ENCODE measurements at regions not wholly inside any gene's neighbourhood (a gene's known extent, or its start where the extent isn't known, plus 50 kb on each side); places are given as distances from the start of the nearest gene placed in this dataset.
"Not testable (repeated sequence)": the region's sequence is repeated elsewhere in the genome, so short reads cannot be mapped to it uniquely, and the experiment has no call there.

GRCh38 chr1:234773936-234774677 is 164.1 kb upstream of the IRF2BP2 start:
- no peak for DNase-seq

- peak; percentile 93 to 99 (median 94) for DNase-seq
Measured at GRCh38 chr1:234772345-234773147, 162.6 kb upstream of the IRF2BP2 start.

GRCh38 chr1:234771642-234772344 is 161.8 kb upstream of the IRF2BP2 start:
- DNase-seq = peak in 3 of 4 experiments; percentile 51 to 69 (median 63)

- no peak for DNase-seq
Measured at GRCh38 chr1:234770924-234771540, 161.1 kb upstream of the IRF2BP2 start.

- DNase-seq = no peak
Measured at GRCh38 chr1:234769986-234770795, 160.2 kb upstream of the IRF2BP2 start.

GRCh38 chr1:234769284-234769985 is 159.5 kb upstream of the IRF2BP2 start:
- no peak for DNase-seq

GRCh38 chr1:234768569-234769283 is 158.7 kb upstream of the IRF2BP2 start:
- DNase-seq = no peak

GRCh38 chr1:234768171-234768568 is 158.2 kb upstream of the IRF2BP2 start:
- DNase-seq = peak in 3 of 4 experiments; percentile 35 to 57 (median 45)

- DNase-seq = no peak
Measured at GRCh38 chr1:234765672-234766071, 155.7 kb upstream of the IRF2BP2 start.

GRCh38 chr1:234765181-234765580 is 155.2 kb upstream of the IRF2BP2 start:
- DNase-seq = no peak

GRCh38 chr1:234763910-234764309 is 153.9 kb upstream of the IRF2BP2 start:
- no peak for DNase-seq

GRCh38 chr1:234763367-234763766 is 153.4 kb upstream of the IRF2BP2 start:
- no peak for DNase-seq

- not testable (repeated sequence) for DNase-seq
Measured at GRCh38 chr1:234762127-234762526, 152.1 kb upstream of the IRF2BP2 start.

GRCh38 chr1:234760303-234760723 is 150.3 kb upstream of the IRF2BP2 start:
- DNase-seq = peak in 1 of 4 experiments; percentile 23

- no peak for DNase-seq
Measured at GRCh38 chr1:234759888-234760287, 149.9 kb upstream of the IRF2BP2 start.

GRCh38 chr1:234758851-234759250 is 148.9 kb upstream of the IRF2BP2 start:
- peak in 3 of 4 experiments; percentile 39 to 46 (median 41) for DNase-seq

- no peak for DNase-seq
Measured at GRCh38 chr1:234756857-234757256, 146.9 kb upstream of the IRF2BP2 start.

GRCh38 chr1:234756066-234756774 is 146.2 kb upstream of the IRF2BP2 start:
- no peak for DNase-seq

GRCh38 chr1:234755449-234755863 is 145.5 kb upstream of the IRF2BP2 start:
- peak; percentile 72 to 85 (median 81) for DNase-seq

GRCh38 chr1:234753979-234754378 is 144.0 kb upstream of the IRF2BP2 start:
- no peak for DNase-seq

Measured in suppressor macrophage (primary cell).